Mucosa of stomach (tissue), 1 donor: ENCODE measurements at regions not wholly inside any gene's neighbourhood (a gene's known extent, or its start where the extent isn't known, plus 50 kb on each side); places are given as distances from the start of the nearest gene placed in this dataset.

Experiments used
- H3K27me3 ChIP-seq: one replicate; pipeline ENCODE4 v1.7.0; 2013; ENCODE audit warnings: mild to moderate bottlenecking, low read length; ENCODE audit not compliant: control insufficient read depth, insufficient read depth
- H3K36me3 ChIP-seq: one replicate; pipeline ENCODE4 v1.7.0; 2013; ENCODE audit warnings: low read length; ENCODE audit not compliant: control insufficient read depth, insufficient read depth
- H3K4me1 ChIP-seq: one replicate; pipeline ENCODE4 v1.7.0; 2013; ENCODE audit warnings: mild to moderate bottlenecking, low read length; ENCODE audit not compliant: control insufficient read depth, insufficient read depth
- H3K4me3 ChIP-seq: one replicate; pipeline ENCODE4 v1.7.0; 2013; ENCODE audit warnings: low read length
- H3K9ac ChIP-seq: one replicate; pipeline ENCODE4 v1.7.0; 2013; ENCODE audit warnings: mild to moderate bottlenecking, low read length, moderate library complexity
- H3K9me3 ChIP-seq: one replicate; pipeline ENCODE4 v1.7.0; 2013; ENCODE audit warnings: mild to moderate bottlenecking, low read length, moderate library complexity; ENCODE audit not compliant: control insufficient read depth
- donor health status: Pancreatic carcinoma.

- Histone ChIP-seq H3K4me3 (no peak overlapping the region), H3K36me3 (no peaks in the 10 kb centered on the region), H3K27me3 (peaks cover 42% of the 10 kb centered on the region), H3K9ac (no peak overlapping the region), H3K4me1 (peaks cover under 1% of the 10 kb centered on the region), H3K9me3 (no peaks in the 10 kb centered on the region)
Measured at GRCh38 chr12:132439333-132439904, 50.5 kb upstream of the FBRSL1 start.

GRCh38 chr12:132438726-132439125, 51.2 kb upstream of the FBRSL1 start:
- peaks cover 7% of the 10 kb centered on the region for H3K4me1 ChIP-seq
- H3K9me3 ChIP-seq, result no peaks in the 10 kb centered on the region
- peaks cover 49% of the 10 kb centered on the region for H3K27me3 ChIP-seq
- H3K9ac ChIP-seq, result no peak overlapping the region
- H3K36me3 ChIP-seq, result no peaks in the 10 kb centered on the region
- H3K4me3 ChIP-seq, result no peak overlapping the region

- Histone ChIP-seq H3K36me3 (no peaks in the 10 kb centered on the region), H3K4me3 (no peak overlapping the region), H3K4me1 (peaks cover 12% of the 10 kb centered on the region), H3K27me3 (peaks cover 53% of the 10 kb centered on the region), H3K9ac (no peak overlapping the region), H3K9me3 (no peaks in the 10 kb centered on the region)
Measured at GRCh38 chr12:132437943-132438700, 51.8 kb upstream of the FBRSL1 start.

GRCh38 chr12:132437252-132437932, 52.6 kb upstream of the FBRSL1 start:
- H3K27me3 ChIP-seq, result peaks cover 53% of the 10 kb centered on the region

DNA sequence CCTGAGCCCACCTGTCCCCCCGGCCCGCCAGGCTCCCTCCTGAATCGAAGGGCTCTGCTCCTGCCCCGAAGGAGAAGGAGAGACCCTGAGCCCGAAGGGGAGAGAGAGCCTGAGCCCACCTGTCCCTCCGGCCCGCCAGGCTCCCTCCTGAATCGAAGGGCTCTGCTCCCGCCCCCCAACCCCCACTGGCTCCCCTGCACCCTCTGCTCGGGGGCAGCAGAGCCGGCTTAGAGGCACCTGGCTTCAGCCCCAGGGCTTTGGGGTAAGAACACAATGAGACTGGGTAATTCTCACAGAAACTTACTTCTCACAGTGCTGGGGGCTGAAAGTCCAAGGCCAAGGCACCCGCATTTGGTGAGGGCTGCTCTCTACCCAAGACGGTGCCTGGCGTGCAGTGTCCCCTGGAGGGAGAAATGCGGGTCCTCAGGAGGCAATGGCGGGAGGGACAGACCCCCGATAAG, 53.1 kb upstream of the FBRSL1 start:
- no peaks in the 10 kb centered on the region for H3K36me3 ChIP-seq
- no peak overlapping the region for H3K4me3 ChIP-seq
- no peak overlapping the region for H3K9ac ChIP-seq
- H3K27me3 ChIP-seq, result peaks cover 49% of the 10 kb centered on the region
- H3K4me1 ChIP-seq, result peaks cover 12% of the 10 kb centered on the region
- H3K9me3 ChIP-seq, result no peaks in the 10 kb centered on the region

More at GRCh38 chr12:132437252-132437932, 52.6 kb upstream of the FBRSL1 start:
- Histone ChIP-seq H3K9ac (no peak overlapping the region), H3K4me3 (no peak overlapping the region), H3K9me3 (no peaks in the 10 kb centered on the region), H3K4me1 (peaks cover 12% of the 10 kb centered on the region), H3K36me3 (no peaks in the 10 kb centered on the region)

DNA sequence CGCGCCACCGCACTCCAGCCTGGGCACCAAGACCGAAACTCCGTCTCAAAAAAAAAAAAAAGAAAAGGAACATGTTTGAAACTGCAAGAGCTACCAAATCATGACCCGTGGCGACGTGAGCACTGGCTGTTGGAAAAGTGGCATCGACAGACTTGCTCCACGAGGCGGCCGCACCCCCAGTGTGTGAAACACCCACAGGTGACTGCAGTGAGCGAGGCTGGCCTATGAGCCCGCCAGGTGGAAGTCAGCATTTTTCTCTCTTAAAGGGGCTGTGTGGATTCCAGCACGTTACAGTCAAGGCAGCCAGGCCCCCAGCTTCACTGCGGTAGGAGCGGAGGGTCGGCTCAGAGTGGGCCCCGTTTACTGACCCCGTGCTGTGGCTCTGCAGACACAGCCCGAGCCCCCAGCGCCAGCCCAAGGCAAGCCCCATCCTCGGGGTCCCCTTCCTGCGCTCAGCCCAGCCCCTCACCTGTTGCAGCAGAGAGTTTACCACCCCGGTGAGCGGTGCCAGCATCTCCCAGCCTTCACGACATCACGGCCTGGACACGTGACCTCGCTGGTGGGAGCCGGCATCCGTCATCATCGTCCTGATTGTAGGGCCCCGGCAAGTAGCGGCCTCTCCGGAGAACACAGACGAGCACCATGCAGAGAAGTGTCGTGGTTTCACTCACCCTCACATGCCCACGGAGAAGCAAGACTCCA, 54.3 kb upstream of the FBRSL1 start:
- no peak overlapping the region for H3K9ac ChIP-seq
- peaks cover 54% of the 10 kb centered on the region for H3K27me3 ChIP-seq
- H3K4me1 ChIP-seq, result peaks cover 21% of the 10 kb centered on the region
- H3K36me3 ChIP-seq, result no peaks in the 10 kb centered on the region
- no peak overlapping the region for H3K4me3 ChIP-seq
- H3K9me3 ChIP-seq, result no peaks in the 10 kb centered on the region

DNA sequence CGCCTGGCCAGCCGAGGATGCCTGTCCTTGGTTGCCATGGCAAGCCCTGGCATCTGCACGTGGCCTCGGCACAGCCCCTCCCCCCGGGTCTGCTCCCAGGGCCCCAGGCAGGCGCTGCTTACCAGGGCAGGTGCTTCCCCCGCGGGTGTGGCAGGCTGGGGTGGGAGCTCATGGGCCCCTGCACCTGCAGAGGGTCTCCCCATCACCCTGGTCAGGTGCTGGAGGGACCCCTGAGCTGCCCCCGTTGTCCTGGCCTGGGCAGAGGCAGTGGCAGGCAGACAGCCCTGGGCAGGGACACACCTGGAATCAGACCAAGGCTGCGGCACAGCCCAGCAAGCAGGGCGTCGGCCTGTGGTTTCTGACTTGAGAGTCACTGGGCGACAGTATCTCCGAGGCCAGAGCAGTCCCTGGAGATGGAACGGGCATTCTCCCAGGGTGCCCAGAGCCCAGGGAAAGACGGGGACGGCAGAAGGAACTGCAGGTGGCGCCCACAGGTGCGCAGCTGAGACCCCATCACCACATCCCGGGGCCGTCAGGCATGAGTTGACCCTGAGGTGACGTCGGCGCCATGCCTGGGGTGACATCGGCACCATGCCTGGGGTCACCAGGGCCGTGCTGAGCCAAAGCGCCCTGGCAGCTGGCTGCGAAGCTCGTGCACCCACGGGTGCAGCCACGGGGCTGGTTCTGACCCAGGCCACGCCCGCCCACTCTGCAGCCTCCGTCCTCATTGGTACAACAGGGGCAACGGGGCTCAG, 56.1 kb upstream of the FBRSL1 start:
- no peaks in the 10 kb centered on the region for H3K9me3 ChIP-seq
- H3K36me3 ChIP-seq, result no peaks in the 10 kb centered on the region
- H3K4me3 ChIP-seq, result no peak overlapping the region
- H3K9ac ChIP-seq, result no peak overlapping the region
- peaks cover 38% of the 10 kb centered on the region for H3K4me1 ChIP-seq
- H3K27me3 ChIP-seq, result peaks cover 68% of the 10 kb centered on the region

DNA sequence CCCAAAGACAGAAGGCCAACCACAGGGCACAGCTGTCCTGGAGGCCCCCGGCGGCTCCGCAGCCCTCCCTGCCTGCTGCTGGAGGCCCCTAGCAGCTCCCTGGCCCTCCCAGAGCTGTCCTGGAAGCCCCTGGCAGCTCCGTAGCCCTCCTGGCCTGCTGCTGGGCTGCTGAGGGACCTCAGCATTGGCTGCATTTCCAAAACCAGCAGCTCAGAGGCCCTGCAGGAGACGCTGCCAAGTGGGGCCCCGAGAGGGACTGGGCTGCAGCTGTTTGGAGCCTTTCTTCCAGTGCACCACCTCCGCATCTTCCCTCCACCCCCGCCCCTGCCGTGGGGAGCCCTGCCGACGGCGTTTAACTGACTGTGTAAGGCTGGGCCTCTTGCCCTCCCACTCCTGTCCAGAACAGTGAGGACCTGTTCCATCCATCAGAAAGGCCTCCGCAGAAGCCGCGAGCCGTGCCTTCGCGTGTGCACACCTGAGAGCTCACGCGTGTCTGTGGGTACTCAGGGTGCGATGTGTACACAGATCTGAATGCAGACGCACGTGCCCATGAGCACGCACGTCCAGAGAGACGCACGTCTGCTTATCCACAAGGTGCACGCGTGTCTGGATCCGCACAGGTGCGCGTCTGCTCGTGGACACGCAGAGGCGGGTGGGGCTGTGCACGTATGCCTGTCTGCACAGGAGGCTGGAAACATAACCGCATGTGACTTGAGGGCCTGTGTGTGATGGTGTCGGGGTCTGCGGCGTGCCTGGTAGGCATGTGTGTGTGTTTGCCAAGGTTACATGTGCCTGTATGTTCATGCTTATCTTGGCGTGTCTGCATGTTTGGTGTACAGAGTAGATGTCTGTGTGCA, 57.0 kb upstream of the FBRSL1 start:
- H3K4me1 ChIP-seq, result peaks cover 46% of the 10 kb centered on the region
- no peaks in the 10 kb centered on the region for H3K9me3 ChIP-seq
- no peak overlapping the region for H3K9ac ChIP-seq
- H3K4me3 ChIP-seq, result no peak overlapping the region
- no peaks in the 10 kb centered on the region for H3K36me3 ChIP-seq
- H3K27me3 ChIP-seq, result peaks cover 70% of the 10 kb centered on the region

DNA sequence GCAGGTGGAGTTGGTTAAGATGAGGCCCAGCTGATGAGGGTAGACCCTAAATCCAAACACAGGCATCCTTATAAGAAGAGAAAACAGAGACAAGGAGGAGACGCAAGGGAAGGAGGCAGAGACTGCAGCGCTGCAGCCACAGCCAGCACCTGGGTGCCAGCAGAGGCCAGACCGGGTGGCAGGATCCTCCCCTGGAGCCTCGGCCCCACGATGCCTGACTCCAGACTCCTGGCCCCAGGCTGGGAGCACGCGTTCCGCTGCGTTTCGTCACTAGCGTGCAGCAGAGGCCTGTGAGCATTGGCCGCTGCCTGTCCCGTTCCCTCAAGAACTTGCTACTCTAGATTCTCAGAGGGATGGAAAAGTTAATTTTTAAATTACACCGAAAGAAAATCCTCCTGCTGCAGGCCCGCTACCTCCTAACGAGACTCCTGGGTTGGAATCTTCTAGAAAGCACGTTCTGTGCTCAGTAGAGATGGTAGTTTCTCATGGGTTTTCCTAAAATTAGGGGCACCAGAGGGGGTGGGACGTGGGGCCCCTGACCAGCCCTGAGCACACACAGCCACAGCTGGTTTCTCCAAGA, 57.7 kb upstream of the FBRSL1 start:
- no peak overlapping the region for H3K9ac ChIP-seq
- peaks cover 46% of the 10 kb centered on the region for H3K4me1 ChIP-seq
- no peak overlapping the region for H3K4me3 ChIP-seq
- no peaks in the 10 kb centered on the region for H3K9me3 ChIP-seq
- no peaks in the 10 kb centered on the region for H3K36me3 ChIP-seq
- peaks cover 70% of the 10 kb centered on the region for H3K27me3 ChIP-seq

DNA sequence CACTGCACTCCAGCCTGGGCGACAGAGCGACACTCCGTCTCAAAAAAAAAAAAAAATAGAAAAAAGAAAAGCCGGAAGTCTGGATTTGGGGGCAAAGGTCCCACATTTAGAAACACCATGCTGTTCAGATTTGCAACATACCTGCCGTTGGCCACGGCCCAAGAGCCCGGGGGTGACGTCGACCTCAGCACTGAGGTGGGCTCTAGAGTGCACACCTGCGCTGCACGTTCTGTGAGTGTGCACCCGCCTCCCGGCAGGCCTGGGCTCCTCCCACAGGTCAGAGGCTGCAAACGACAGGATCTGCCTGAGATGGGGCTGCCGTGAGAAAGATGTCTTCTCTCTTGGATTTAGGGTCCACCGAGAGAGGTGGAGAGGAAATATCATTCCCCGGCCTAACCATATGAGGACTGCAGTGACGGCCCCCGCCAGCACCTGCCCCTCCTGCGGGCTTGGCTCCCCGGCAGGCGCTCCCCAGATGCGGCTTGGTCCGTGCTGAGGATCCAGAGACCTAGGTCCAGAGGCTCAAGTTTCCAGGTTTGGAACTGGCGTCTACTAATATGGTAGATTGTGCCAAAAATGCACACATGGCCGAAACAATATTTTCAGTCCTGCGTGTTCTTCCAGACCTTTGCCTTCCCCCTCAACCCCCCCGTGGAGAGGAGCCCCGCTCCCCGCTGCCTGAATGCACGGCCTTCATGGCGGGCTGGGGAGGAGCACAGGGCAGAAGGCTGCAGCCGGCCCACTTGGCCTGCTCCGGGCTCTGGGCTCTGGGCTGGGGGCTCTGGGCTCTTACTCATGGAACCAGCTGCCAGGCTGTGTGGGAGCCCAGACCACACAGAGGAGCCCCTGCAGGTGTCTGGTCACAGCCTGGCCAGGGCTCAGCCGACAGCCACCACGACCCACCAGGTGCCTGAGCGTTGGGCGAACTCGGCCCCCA, 58.8 kb upstream of the FBRSL1 start:
- Histone ChIP-seq H3K4me3 (no peak overlapping the region), H3K9me3 (no peaks in the 10 kb centered on the region), H3K9ac (no peak overlapping the region), H3K4me1 (peaks cover 46% of the 10 kb centered on the region), H3K36me3 (no peaks in the 10 kb centered on the region), H3K27me3 (peaks cover 68% of the 10 kb centered on the region)
